Uterus (tissue), 3 donors: ENCODE measurements at regions not wholly inside any gene's neighbourhood (a gene's known extent, or its start where the extent isn't known, plus 50 kb on each side); places are given as distances from the start of the nearest gene placed in this dataset.
"Not testable (repeated sequence)": the region's sequence is repeated elsewhere in the genome, so short reads cannot be mapped to it uniquely, and the experiment has no call there.

Experiments used
- DNase-seq, 2 donors: peaks; one replicate each; pipeline ENCODE4 v3.0.0-alpha.2; 2019 to 2020
- H3K27ac ChIP-seq, 2 donors: fragments of 200-600 bp; sonication (generic); 1 replicate in 1 of 2; 2 replicates in 1 of 2; pipeline ENCODE4 v1.5.1; 2016 to 2018
- H3K27me3 ChIP-seq, 2 donors: fragments of 200-600 bp; sonication (generic); one replicate each; pipeline ENCODE4 v1.5.1; 2018 to 2019; ENCODE audit warnings: control low read depth in 1 of 2
- H3K36me3 ChIP-seq, 2 donors: fragments of 200-600 bp; sonication (generic); one replicate each; pipeline ENCODE4 v1.5.1; 2019; ENCODE audit warnings: control low read depth in 1 of 2
- H3K4me1 ChIP-seq, 2 donors: fragments of 200-600 bp; sonication (generic); one replicate each; pipeline ENCODE4 v1.5.1; 2018 to 2019; ENCODE audit warnings: control low read depth in 1 of 2
- H3K4me3 ChIP-seq, 2 donors: fragments of 200-600 bp; sonication (generic); 1 replicate in 1 of 2; 2 replicates in 1 of 2; pipeline ENCODE4 v1.5.1; 2018 to 2019; ENCODE audit warnings: mild to moderate bottlenecking in 1 of 2
- H3K9me3 ChIP-seq, 2 donors: fragments of 200-600 bp; sonication (generic); one replicate each; pipeline ENCODE4 v1.5.1; 2019; ENCODE audit warnings: control low read depth in 1 of 2
- POLR2A ChIP-seq, 2 donors: fragments of 450-650 bp; IDR thresholded peaks; one replicate each; pipeline ENCODE4 v1.6.1; 2016; ENCODE audit warnings: antibody characterized with exemption in 2 of 2, mild to moderate bottlenecking in 1 of 2, moderate library complexity in 1 of 2
- intact Hi-C: fragments of 100-400 bp; cut with DNase I; formaldehyde crosslinking; loops from one replicate; pipeline ENCODE4 v1.15.1; 2023; ENCODE audit warnings: low total_unique reads
- TF ChIP-seq, protein P1 (sequence below), 4 experiments: fragments of 200-600 bp in 2 of 4; fragments of 450-650 bp in 2 of 4; sonication (generic) in 2 of 4; IDR thresholded peaks; one replicate each; pipeline ENCODE4 v1.5.1; 2016 to 2019; ENCODE audit warnings: antibody characterized with exemption in 4 of 4, mild to moderate bottlenecking in 2 of 4, moderate library complexity in 1 of 4
- donor health status: DM: yes; HTN: yes; CAD: no.

DNA sequence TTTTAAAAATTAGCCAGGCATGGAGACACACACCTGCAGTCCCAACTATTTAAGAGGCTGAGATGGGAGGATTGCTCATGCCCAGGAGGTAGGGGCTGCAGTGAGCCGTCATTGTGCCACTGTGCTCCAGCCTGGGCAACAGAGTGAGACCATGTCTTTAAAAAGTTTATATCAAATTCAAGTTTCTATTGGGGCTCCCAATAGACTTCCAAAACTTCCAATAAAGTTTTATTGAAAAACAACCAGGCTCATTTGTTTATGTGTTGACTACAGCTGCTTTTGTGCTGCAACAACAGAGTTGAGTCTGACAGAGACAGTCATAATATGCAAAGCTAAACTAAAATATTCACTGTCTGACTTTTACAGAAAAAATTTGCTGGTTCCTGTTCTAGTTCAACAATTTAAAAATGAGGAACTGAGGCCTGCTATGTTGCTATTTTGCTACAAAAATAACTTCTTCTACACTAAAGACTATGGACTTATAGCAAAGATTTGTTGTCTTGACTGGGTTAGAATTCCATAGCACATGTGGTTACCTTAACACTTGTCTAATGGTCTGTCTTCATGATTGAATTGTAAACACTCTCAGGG lies 63.3 kb upstream of the RELL1 start:
- Histone ChIP-seq H3K4me1 (no peaks in the 10 kb centered on the region), H3K36me3 (no peaks in the 10 kb centered on the region), H3K27me3 (no peaks in the 10 kb centered on the region), H3K9me3 (no peaks in the 10 kb centered on the region), H3K27ac (no peak overlapping the region), H3K4me3 (no peak overlapping the region)
- intact Hi-C loops = no loop called here
- TF ChIP-seq, protein P1, sequence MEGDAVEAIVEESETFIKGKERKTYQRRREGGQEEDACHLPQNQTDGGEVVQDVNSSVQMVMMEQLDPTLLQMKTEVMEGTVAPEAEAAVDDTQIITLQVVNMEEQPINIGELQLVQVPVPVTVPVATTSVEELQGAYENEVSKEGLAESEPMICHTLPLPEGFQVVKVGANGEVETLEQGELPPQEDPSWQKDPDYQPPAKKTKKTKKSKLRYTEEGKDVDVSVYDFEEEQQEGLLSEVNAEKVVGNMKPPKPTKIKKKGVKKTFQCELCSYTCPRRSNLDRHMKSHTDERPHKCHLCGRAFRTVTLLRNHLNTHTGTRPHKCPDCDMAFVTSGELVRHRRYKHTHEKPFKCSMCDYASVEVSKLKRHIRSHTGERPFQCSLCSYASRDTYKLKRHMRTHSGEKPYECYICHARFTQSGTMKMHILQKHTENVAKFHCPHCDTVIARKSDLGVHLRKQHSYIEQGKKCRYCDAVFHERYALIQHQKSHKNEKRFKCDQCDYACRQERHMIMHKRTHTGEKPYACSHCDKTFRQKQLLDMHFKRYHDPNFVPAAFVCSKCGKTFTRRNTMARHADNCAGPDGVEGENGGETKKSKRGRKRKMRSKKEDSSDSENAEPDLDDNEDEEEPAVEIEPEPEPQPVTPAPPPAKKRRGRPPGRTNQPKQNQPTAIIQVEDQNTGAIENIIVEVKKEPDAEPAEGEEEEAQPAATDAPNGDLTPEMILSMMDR (IDR thresholded peaks at IDR 0.05) = no peak
- no peak for TF ChIP-seq POLR2A (IDR thresholded peaks at IDR 0.05)
- no peak for DNase-seq

- Histone ChIP-seq H3K27ac (no peak overlapping the region), H3K4me1 (no peaks in the 10 kb centered on the region), H3K27me3 (no peaks in the 10 kb centered on the region), H3K4me3 (no peak overlapping the region), H3K9me3 (no peaks in the 10 kb centered on the region), H3K36me3 (no peaks in the 10 kb centered on the region)
- intact Hi-C loops = no loop called here
- TF ChIP-seq, protein P1 (IDR thresholded peaks at IDR 0.05) = no peak
- no peak for TF ChIP-seq POLR2A (IDR thresholded peaks at IDR 0.05)
- no peak for DNase-seq
These were observed 62.3 kb upstream of the RELL1 start for GRCh38 chr4:37748485-37748884.

DNA sequence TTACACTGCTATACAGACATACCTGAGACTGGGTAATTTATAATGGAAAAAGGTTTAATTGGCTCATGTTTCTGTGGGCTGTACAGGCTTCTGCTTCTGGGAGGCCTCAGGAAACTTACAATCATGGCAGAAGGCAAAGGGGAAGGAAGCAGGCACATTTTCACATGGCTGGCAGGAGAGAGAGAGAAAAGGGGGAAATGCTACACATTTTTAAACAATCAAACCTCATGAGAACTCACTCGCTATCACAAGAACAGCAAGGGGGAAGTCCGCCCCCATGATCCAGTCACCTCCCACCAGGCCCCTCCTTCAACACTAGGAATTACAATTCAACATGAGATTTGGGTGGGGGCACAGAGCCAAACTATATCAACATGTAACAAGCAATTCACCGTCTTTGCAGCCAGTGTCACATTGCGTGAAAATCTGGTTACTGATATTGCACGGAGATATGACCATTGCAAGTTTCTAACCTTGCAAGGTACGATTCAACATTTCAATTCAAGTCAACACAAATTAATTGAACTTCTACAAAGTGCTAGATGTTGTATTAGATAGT lies 61.7 kb upstream of the RELL1 start:
- no peaks in the 10 kb centered on the region for H3K4me1 ChIP-seq
- TF ChIP-seq, protein P1 (IDR thresholded peaks at IDR 0.05) = no peak
- no peak for TF ChIP-seq POLR2A (IDR thresholded peaks at IDR 0.05)

GRCh38 chr4:37746852-37747251 lies 60.7 kb upstream of the RELL1 start:
- H3K36me3 ChIP-seq, H3K4me1 ChIP-seq, H3K27ac ChIP-seq, intact Hi-C loops, H3K9me3 ChIP-seq, DNase-seq, H3K4me3 ChIP-seq, H3K27me3 ChIP-seq: not testable (repeated sequence)

More for the DNA sequence above, 61.7 kb upstream of the RELL1 start:
- Histone ChIP-seq H3K27me3 (no peaks in the 10 kb centered on the region), H3K27ac (no peak overlapping the region), H3K9me3 (no peaks in the 10 kb centered on the region), H3K36me3 (no peaks in the 10 kb centered on the region), H3K4me3 (no peak overlapping the region)
- intact Hi-C loops = no loop called here
- no peak for DNase-seq

DNA sequence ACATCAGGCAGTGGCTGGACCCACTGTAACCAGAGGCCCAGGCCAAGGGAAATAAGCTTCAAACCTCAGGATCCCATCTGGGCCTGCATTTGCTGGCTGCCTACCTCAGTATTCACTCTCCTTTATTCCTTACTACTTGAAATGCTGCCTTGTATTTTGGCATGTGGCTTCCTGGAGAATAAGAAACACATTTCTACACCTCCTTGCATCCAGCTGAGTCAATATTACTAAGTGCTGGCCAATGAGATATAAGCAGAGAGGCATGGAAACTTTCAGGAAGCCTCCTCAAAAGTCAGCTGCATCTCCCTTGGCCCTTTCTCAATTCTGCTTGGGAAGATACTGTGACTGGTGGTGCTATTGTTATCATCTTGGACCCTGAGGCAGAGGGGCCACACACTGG lies 59.8 kb upstream of the RELL1 start:
- Histone ChIP-seq H3K9me3 (no peaks in the 10 kb centered on the region), H3K27me3 (no peaks in the 10 kb centered on the region), H3K4me3 (no peak overlapping the region), H3K27ac (no peak overlapping the region), H3K36me3 (no peaks in the 10 kb centered on the region), H3K4me1 (no peaks in the 10 kb centered on the region)
- no peak for DNase-seq
- intact Hi-C loops = no loop called here
- TF ChIP-seq, protein P1 (IDR thresholded peaks at IDR 0.05) = no peak
- TF ChIP-seq POLR2A (IDR thresholded peaks at IDR 0.05) = no peak

DNA sequence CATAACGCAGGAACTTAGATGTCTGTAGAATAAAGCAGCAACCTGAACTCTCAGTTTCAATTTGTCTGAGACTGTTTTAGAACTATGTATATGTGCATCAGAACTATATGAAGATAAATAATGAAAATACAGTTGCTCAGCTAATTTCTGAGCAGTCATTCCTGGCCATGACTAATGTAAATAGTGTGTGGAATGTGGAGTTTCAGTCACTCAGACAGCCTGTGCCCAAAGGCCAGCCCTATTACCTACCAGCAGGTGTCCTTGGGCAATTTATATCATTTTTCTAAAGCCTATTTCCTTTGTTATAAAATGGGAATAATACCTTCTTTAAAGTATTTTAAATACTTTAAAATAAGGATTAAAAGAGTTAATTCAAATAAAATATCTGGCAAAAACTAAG lies 56.0 kb upstream of the RELL1 start:
- no peaks in the 10 kb centered on the region for H3K36me3 ChIP-seq
- no peak overlapping the region for H3K4me3 ChIP-seq
- H3K4me1 ChIP-seq = no peaks in the 10 kb centered on the region
- H3K9me3 ChIP-seq = no peaks in the 10 kb centered on the region
- H3K27ac ChIP-seq = no peak overlapping the region
- intact Hi-C loops = no loop called here
- H3K27me3 ChIP-seq = no peaks in the 10 kb centered on the region
- TF ChIP-seq, protein P1 (IDR thresholded peaks at IDR 0.05) = no peak
- TF ChIP-seq POLR2A (IDR thresholded peaks at IDR 0.05) = no peak
- DNase-seq = no peak
